NCI-H2081 treated with DMSO at 0.1 percent for 48 hours (cell line): ENCODE measurements at regions not wholly inside any gene's neighbourhood (a gene's known extent, or its start where the extent isn't known, plus 50 kb on each side); places are given as distances from the start of the nearest gene placed in this dataset.

Experiments
- DNase-seq: peaks from one replicate; lab custom pipeline; 2025; lab: John Stamatoyannopoulos, UW

GRCh38 chr13:21318891-21319532 is 140.1 kb downstream of the ZDHHC20 start:
- no peak for DNase-seq

GRCh38 chr13:21319869-21320641 is 139.0 kb downstream of the ZDHHC20 start:
- no peak for DNase-seq

GRCh38 chr13:21320642-21321034 is 138.5 kb downstream of the ZDHHC20 start:
- no peak for DNase-seq

- DNase-seq = no peak
Observed at GRCh38 chr13:21321269-21321668, 137.8 kb downstream of the ZDHHC20 start.

- DNase-seq = no peak
Observed at GRCh38 chr13:21322327-21322965, 136.7 kb downstream of the ZDHHC20 start.
